ENCODE measurements at regions not wholly inside any gene's neighbourhood (a gene's known extent, or its start where the extent isn't known, plus 50 kb on each side); places are given as distances from the start of the nearest gene placed in this dataset.

GRCh38 chr14:45426685-45427282 is 173.8 kb upstream of the MIS18BP1 start:
- Histone ChIP-seq H3K9me3 (ENCODE audit: low read depth, low read length) (no peaks in the 10 kb centered on the region), H3K27ac (peak overlapping the region; percentile 58; the same call in 1 of the 2 replicates), H3K36me3 (ENCODE audit: insufficient read depth, low read length) (no peaks in the 10 kb centered on the region), H3K9ac (ENCODE audit: insufficient read length) (no peak overlapping the region), H3K4me3 (no peak overlapping the region)
- TF ChIP-seq EZH2 (IDR thresholded peaks at IDR 0.05) (no peak), POLR2AphosphoS5 (IDR thresholded peaks at IDR 0.05; ENCODE audit: borderline replicate concordance, low read depth, low read length) (no peak; the same call in 1 of the 2 replicates), FOXP2 (optimal IDR thresholded peaks at IDR 0.05; ENCODE audit: control extremely low read depth, extremely low read length, insufficient read depth) (no peak)
- peak; percentile 93 for DNase-seq (ENCODE audit: low read depth, low spot score)

DNA sequence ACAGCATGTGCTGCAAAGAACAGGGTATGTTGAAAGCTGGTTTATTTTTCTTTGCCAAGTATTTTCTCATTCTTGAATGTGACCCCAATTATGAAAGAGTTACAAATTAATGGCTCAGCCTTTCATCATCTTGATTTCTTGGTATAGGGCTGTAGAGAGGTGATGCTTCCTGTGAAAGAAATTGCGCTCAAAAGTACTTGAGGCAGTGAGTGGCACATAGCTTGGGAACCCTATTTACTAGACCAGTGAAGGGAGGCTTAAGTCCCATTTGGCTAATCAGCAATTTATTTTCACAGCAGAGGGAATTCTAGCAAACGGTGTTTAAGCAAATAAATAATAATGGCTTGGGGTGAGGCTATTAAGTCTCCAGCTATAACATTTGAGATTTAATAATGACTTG is 153.9 kb upstream of the MIS18BP1 start:
- TF ChIP-seq POLR2AphosphoS5 (IDR thresholded peaks at IDR 0.05; ENCODE audit: borderline replicate concordance, low read depth, low read length) (no peak), EZH2 (IDR thresholded peaks at IDR 0.05) (no peak), FOXP2 (optimal IDR thresholded peaks at IDR 0.05; ENCODE audit: control extremely low read depth, extremely low read length, insufficient read depth) (no peak)
- Histone ChIP-seq H3K36me3 (ENCODE audit: insufficient read depth, low read length) (no peaks in the 10 kb centered on the region), H3K9ac (ENCODE audit: insufficient read length) (no peak overlapping the region)

DNA sequence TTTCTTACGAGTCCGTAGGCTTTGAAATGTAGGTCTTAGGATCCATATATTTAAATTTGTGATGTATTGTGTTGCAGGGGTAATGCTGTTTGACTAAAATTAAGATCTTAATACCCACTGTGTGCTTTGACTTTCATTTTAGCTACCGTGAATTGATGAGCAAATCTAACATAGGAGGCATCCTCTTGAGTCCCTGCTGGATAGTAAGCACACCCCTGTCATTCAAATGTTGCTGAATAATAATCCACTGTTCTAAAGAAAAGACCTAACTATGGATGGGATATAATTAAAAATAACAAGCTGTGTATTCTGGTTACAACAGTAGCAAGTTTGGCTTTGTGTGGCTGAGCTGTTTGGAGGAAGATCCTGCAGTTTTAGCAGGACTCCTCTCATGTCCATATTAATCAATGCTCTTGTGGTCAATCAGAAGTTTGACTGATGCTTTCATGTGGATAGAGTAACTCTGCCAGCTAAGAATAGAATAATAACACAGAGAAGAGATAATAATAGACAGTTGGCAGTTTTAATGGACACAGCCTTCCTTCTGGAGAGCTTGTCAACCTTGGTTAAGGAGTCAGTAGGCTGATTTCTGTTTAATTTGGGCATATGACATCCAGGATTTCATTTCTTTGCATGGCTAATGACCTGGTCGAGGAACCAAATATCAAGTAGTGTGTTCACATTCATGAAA is 148.1 kb upstream of the MIS18BP1 start:
- no peak overlapping the region for H3K9ac ChIP-seq (ENCODE audit: insufficient read length)
- no peaks in the 10 kb centered on the region for H3K9me3 ChIP-seq (ENCODE audit: low read depth, low read length)
- TF ChIP-seq POLR2AphosphoS5 (IDR thresholded peaks at IDR 0.05; ENCODE audit: borderline replicate concordance, low read depth, low read length) (no peak), FOXP2 (optimal IDR thresholded peaks at IDR 0.05; ENCODE audit: control extremely low read depth, extremely low read length, insufficient read depth) (no peak), EZH2 (IDR thresholded peaks at IDR 0.05) (no peak)
- H3K4me3 ChIP-seq: no peak overlapping the region
- no peak overlapping the region for H3K27ac ChIP-seq
- H3K36me3 ChIP-seq (ENCODE audit: insufficient read depth, low read length): no peaks in the 10 kb centered on the region
- no peak for DNase-seq (ENCODE audit: low read depth, low spot score)

More for the DNA sequence above, 153.9 kb upstream of the MIS18BP1 start:
- H3K9me3 ChIP-seq (ENCODE audit: low read depth, low read length): no peaks in the 10 kb centered on the region
- no peak overlapping the region for H3K4me3 ChIP-seq
- no peak for DNase-seq (ENCODE audit: low read depth, low spot score)
- H3K27ac ChIP-seq: no peak overlapping the region

DNA sequence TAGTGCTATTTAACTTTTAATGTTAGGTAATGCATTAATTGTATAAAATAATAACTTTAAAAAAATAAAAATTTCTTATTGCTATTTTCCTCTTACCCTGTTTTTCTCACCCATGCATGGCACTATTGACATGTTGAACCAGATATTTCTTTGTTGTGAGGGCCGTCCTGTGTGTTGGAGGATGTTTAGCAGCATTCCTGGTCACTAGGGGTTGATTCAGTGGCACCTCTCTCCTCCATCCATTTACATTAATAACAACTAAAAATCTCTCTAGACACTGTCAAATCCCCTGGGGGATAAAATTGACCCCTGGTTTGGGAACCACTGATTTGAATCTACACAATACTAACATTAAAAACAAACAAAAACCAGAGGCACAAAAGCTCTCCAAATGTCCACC is 147.5 kb upstream of the MIS18BP1 start:
- Histone ChIP-seq H3K27ac (no peak overlapping the region), H3K4me3 (no peak overlapping the region), H3K9me3 (ENCODE audit: low read depth, low read length) (no peaks in the 10 kb centered on the region), H3K36me3 (ENCODE audit: insufficient read depth, low read length) (no peaks in the 10 kb centered on the region), H3K9ac (ENCODE audit: insufficient read length) (no peak overlapping the region)
- no peak for DNase-seq (ENCODE audit: low read depth, low spot score)
- TF ChIP-seq POLR2AphosphoS5 (IDR thresholded peaks at IDR 0.05; ENCODE audit: borderline replicate concordance, low read depth, low read length) (no peak), EZH2 (IDR thresholded peaks at IDR 0.05) (no peak), FOXP2 (optimal IDR thresholded peaks at IDR 0.05; ENCODE audit: control extremely low read depth, extremely low read length, insufficient read depth) (no peak)

- Histone ChIP-seq H3K9me3 (ENCODE audit: low read depth, low read length) (no peaks in the 10 kb centered on the region), H3K27ac (no peak overlapping the region), H3K4me3 (no peak overlapping the region), H3K9ac (ENCODE audit: insufficient read length) (no peak overlapping the region), H3K36me3 (ENCODE audit: insufficient read depth, low read length) (no peaks in the 10 kb centered on the region)
- TF ChIP-seq FOXP2 (optimal IDR thresholded peaks at IDR 0.05; ENCODE audit: control extremely low read depth, extremely low read length, insufficient read depth) (no peak), POLR2AphosphoS5 (IDR thresholded peaks at IDR 0.05; ENCODE audit: borderline replicate concordance, low read depth, low read length) (no peak)
- no peak for DNase-seq (ENCODE audit: low read depth, low spot score)
These were observed 128.1 kb upstream of the MIS18BP1 start for GRCh38 chr14:45381091-45381490.

DNA sequence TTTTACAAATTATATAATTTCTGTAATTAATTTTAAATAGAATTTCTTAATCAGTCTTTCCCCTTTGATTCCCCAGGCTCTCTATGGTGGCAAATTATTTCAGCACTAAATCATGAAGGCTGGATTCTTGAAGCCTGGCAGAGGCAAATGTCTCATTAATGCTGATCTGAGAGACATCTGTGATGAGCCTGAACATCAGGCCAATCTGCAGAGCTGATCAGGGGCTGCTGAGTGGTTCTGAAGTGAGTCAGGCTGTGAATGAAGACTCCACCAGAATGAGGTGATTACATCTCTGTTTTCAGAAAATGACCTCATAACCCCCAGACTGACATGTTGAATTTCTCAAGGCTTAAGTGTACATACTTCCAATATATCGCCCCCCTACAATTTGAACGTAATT is 124.2 kb upstream of the MIS18BP1 start:
- Histone ChIP-seq H3K27ac (no peak overlapping the region), H3K9ac (ENCODE audit: insufficient read length) (no peak overlapping the region), H3K4me3 (no peak overlapping the region), H3K36me3 (ENCODE audit: insufficient read depth, low read length) (no peaks in the 10 kb centered on the region), H3K9me3 (ENCODE audit: low read depth, low read length) (no peaks in the 10 kb centered on the region)
- TF ChIP-seq FOXP2 (optimal IDR thresholded peaks at IDR 0.05; ENCODE audit: control extremely low read depth, extremely low read length, insufficient read depth): no peak
- no peak for TF ChIP-seq POLR2AphosphoS5 (IDR thresholded peaks at IDR 0.05; ENCODE audit: borderline replicate concordance, low read depth, low read length)
- no peak for TF ChIP-seq EZH2 (IDR thresholded peaks at IDR 0.05)
- DNase-seq (ENCODE audit: low read depth, low spot score): no peak

DNA sequence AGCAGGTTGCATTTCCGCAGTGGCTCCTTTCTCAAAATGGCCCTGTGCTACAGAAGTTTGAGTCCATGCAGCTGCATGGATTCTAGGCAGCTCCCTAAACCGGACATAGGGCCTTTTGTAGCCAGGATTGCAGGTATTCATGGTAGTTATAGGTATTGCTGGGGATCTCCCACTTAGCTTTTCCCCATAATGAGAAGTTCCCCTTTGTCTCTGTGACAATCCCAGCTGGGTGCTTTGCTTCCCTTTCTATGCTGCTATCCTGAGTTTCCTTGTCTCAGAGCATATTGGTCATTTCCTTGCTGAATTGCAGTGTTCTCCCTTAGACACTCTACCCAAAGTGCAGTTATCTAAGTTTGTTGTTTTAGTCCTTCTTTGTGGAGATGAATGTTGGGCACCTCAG is 120.9 kb upstream of the MIS18BP1 start:
- TF ChIP-seq EZH2 (IDR thresholded peaks at IDR 0.05) (no peak), POLR2AphosphoS5 (IDR thresholded peaks at IDR 0.05; ENCODE audit: borderline replicate concordance, low read depth, low read length) (no peak), FOXP2 (optimal IDR thresholded peaks at IDR 0.05; ENCODE audit: control extremely low read depth, extremely low read length, insufficient read depth) (no peak)
- no peaks in the 10 kb centered on the region for H3K9me3 ChIP-seq (ENCODE audit: low read depth, low read length)
- H3K4me3 ChIP-seq: no peak overlapping the region
- H3K27ac ChIP-seq: no peak overlapping the region
- H3K9ac ChIP-seq (ENCODE audit: insufficient read length): no peak overlapping the region
- no peaks in the 10 kb centered on the region for H3K36me3 ChIP-seq (ENCODE audit: insufficient read depth, low read length)
- no peak for DNase-seq (ENCODE audit: low read depth, low spot score)

- no peaks in the 10 kb centered on the region for H3K36me3 ChIP-seq (ENCODE audit: insufficient read depth, low read length)
- no peak overlapping the region for H3K9ac ChIP-seq (ENCODE audit: insufficient read length)
- TF ChIP-seq EZH2 (IDR thresholded peaks at IDR 0.05): no peak
- no peak overlapping the region for H3K4me3 ChIP-seq
- no peak for DNase-seq (ENCODE audit: low read depth, low spot score)
- H3K27ac ChIP-seq: no peak overlapping the region
- H3K9me3 ChIP-seq (ENCODE audit: low read depth, low read length): no peaks in the 10 kb centered on the region
These were observed 111.7 kb upstream of the MIS18BP1 start for GRCh38 chr14:45364565-45365156.
